ENCODE measurements at regions not wholly inside any gene's neighbourhood (a gene's known extent, or its start where the extent isn't known, plus 50 kb on each side); places are given as distances from the start of the nearest gene placed in this dataset.
A peak's percentile ranks its signal among the peaks of the same experiment; 100 is the strongest.

DNA sequence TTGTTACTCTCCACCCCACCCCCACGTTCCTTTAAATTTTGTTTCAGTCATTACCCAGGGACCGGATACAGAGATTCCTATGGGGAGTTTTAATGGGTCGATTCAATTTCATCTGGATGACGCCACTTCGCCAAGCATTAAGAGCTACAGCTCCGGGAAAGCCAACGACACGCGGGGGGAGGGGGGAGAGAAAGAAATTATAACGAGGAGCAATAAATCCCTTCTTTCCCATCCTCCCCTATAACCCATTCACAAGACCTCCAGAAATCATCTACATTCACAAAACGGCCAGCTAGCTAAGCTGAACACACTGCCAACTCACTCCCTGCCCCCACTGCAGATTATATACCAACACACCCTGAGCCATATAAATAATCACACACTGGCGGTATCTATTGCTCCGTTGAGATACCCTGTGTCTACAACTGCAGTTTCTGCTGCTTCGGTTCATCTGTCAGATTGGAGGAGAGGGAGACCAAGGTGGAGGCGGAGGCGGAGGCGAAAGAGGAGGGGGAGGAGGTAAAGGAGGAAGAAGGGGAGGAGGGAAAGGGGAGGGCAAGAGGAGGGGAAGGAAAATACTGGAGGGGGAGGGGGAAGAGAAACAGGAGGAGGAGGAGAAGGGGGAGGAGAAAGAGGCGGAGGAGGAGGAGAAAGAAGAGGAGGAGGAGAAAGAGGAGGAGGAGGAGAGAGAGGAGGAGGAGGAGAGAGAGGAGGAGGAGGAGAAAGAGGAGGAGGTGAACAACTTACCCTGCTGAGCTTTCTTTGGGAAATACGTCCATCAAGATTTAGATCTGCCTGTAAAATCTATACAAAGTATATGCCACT, 113.9 kb upstream of the VAMP7 start:
- peak in 1 of 2 donors; percentile 46 for TF ChIP-seq POLR2A (IDR thresholded peaks at IDR 0.05)
- TF ChIP-seq, protein P1, sequence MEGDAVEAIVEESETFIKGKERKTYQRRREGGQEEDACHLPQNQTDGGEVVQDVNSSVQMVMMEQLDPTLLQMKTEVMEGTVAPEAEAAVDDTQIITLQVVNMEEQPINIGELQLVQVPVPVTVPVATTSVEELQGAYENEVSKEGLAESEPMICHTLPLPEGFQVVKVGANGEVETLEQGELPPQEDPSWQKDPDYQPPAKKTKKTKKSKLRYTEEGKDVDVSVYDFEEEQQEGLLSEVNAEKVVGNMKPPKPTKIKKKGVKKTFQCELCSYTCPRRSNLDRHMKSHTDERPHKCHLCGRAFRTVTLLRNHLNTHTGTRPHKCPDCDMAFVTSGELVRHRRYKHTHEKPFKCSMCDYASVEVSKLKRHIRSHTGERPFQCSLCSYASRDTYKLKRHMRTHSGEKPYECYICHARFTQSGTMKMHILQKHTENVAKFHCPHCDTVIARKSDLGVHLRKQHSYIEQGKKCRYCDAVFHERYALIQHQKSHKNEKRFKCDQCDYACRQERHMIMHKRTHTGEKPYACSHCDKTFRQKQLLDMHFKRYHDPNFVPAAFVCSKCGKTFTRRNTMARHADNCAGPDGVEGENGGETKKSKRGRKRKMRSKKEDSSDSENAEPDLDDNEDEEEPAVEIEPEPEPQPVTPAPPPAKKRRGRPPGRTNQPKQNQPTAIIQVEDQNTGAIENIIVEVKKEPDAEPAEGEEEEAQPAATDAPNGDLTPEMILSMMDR (IDR thresholded peaks at IDR 0.05) = no peak

Data from adrenal gland (tissue), 5 donors.